Transverse colon (tissue), 4 donors: ENCODE measurements at regions not wholly inside any gene's neighbourhood (a gene's known extent, or its start where the extent isn't known, plus 50 kb on each side); places are given as distances from the start of the nearest gene placed in this dataset.

ENCODE experiments used
- CTCF ChIP-seq, 5 experiments: fragments of 200-600 bp in 3 of 5; fragments of 450-650 bp in 2 of 5; sonication (generic) in 3 of 5; IDR thresholded peaks; 1 replicate in 2 of 5; 2 replicates in 3 of 5; pipeline ENCODE4 v1.5.1; 2016 to 2017; ENCODE audit warnings: antibody characterized with exemption in 5 of 5, inconsistent platforms in 3 of 5, mild to moderate bottlenecking in 2 of 5, moderate library complexity in 1 of 5
- EP300 ChIP-seq: sonication (generic); formaldehyde crosslinking; IDR thresholded peaks from one replicate; pipeline ENCODE4 v1.6.1; 2017; ENCODE audit warnings: antibody characterized with exemption, low read depth
- POLR2A ChIP-seq: fragments of 450-650 bp; IDR thresholded peaks from one replicate; pipeline ENCODE4 v1.6.1; 2016; ENCODE audit warnings: antibody characterized with exemption, mild to moderate bottlenecking, moderate library complexity
- POLR2AphosphoS5 ChIP-seq, 3 donors: sonication (generic); formaldehyde crosslinking; IDR thresholded peaks; one replicate each; pipeline ENCODE4 v1.6.1; 2016; ENCODE audit warnings: antibody characterized with exemption in 3 of 3

DNA sequence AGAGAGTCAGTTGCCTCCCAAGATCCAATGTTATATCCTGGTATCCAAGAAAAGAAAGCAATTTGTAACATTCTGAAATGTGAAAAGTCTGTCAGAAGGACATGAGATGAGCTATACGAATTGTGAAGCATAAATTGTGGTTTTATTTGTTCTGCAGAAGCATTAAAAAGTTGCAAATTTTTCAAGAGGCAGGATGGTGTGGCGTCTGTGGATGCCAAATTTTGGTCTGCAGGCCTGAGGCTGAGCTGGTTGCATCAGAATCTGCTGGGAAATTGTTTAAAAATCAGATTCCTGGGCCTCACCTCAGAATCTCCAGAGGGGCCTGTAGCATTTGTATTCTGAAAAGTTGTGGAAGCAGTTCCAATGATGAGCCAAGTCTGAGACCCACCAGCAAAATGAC, 284.7 kb downstream of the NUAK1 start:
- TF ChIP-seq CTCF (IDR thresholded peaks at IDR 0.05) (no peak), POLR2A (no peak), EP300 (no peak), POLR2AphosphoS5 (IDR thresholded peaks at IDR 0.05) (no peak)
